ENCODE measurements at regions not wholly inside any gene's neighbourhood (a gene's known extent, or its start where the extent isn't known, plus 50 kb on each side); places are given as distances from the start of the nearest gene placed in this dataset.

DNA sequence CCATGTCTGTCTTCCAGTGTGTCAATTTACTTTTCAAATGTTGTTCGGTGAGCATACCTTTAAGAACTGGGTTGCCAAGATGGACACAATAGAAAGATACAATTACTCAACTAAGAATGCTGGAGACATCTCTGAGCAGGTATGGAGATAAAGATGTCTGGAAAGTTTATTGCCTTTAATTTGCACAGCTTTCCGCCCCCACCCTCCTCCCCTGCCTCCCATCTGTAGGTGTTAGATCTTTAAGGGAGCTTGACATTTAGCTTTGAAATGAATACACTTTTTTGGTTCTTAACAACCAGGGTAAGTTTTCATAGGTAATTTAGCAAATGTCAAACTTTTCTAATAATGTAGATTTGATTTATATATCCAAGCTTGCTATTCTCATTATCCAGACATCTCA lies 104.4 kb downstream of the BTBD3 start:
- TF ChIP-seq EZH2 (IDR thresholded peaks at IDR 0.05; ENCODE audit: borderline replicate concordance, low read depth, low read length, severe bottlenecking) = no peak
- TF ChIP-seq, protein P1, sequence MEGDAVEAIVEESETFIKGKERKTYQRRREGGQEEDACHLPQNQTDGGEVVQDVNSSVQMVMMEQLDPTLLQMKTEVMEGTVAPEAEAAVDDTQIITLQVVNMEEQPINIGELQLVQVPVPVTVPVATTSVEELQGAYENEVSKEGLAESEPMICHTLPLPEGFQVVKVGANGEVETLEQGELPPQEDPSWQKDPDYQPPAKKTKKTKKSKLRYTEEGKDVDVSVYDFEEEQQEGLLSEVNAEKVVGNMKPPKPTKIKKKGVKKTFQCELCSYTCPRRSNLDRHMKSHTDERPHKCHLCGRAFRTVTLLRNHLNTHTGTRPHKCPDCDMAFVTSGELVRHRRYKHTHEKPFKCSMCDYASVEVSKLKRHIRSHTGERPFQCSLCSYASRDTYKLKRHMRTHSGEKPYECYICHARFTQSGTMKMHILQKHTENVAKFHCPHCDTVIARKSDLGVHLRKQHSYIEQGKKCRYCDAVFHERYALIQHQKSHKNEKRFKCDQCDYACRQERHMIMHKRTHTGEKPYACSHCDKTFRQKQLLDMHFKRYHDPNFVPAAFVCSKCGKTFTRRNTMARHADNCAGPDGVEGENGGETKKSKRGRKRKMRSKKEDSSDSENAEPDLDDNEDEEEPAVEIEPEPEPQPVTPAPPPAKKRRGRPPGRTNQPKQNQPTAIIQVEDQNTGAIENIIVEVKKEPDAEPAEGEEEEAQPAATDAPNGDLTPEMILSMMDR (IDR thresholded peaks at IDR 0.05; ENCODE audit: borderline replicate concordance, extremely low read depth, low read length, poor library complexity, severe bottlenecking) = no peak
- Histone ChIP-seq H3K36me3 (ENCODE audit: insufficient read depth, low read length) (no peaks in the 10 kb centered on the region), H3K9me3 (ENCODE audit: insufficient read depth, low read length, severe bottlenecking) (no peaks in the 10 kb centered on the region), H3K9ac (ENCODE audit: low read depth, low read length) (no peak overlapping the region), H4K20me1 (ENCODE audit: insufficient read depth, low read length) (no peaks in the 10 kb centered on the region), H3K4me2 (ENCODE audit: insufficient read depth, low read length) (no peak overlapping the region), H3K4me3 (ENCODE audit: low read depth in 1 of 2, low read length in 2 of 2) (no peak overlapping the region), H3K27me3 (ENCODE audit: insufficient read depth, low read length, poor library complexity) (peaks cover 6% of the 10 kb centered on the region), H3K79me2 (ENCODE audit: insufficient read depth, low read length) (no peaks in the 10 kb centered on the region), H3K27ac (ENCODE audit: low read length) (no peak overlapping the region), H2AFZ (ENCODE audit: low read depth, low read length) (no peak overlapping the region), H3K4me1 (ENCODE audit: insufficient read depth, low read length) (no peaks in the 10 kb centered on the region)
- DNase-seq (no peak), ATAC-seq (ENCODE audit: insufficient read depth, low read depth) (no peak)

DNA sequence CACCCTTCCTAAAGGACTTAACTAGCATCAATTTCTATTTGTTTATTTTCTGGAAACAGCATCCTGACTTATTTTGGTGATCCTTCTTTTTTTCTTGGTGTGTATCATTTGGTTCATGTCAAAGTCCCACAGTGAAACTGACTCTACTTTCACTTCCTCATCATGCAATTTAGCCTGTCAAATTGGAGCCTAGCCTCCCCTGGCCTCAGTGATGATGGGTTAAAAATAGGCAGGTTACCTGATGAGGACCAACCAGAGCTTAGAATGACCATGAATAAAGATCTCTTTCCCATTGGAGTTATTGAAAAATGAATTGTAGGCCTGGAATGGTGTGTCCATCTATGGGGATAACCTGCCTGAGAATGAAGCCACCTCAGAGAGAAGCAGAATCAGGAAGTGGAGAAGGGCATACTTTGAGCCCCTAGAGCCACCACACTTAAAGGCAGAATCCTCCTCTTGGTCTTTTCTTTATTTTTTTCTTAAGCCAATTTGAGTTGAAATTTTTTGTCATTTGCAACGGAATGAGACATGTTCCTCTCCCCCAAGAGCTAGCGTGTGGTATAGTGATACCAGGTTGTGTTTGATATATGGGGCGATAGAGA lies 105.6 kb downstream of the BTBD3 start:
- TF ChIP-seq EZH2 (IDR thresholded peaks at IDR 0.05; ENCODE audit: borderline replicate concordance, low read depth, low read length, severe bottlenecking) = no peak
- TF ChIP-seq, protein P1 (IDR thresholded peaks at IDR 0.05; ENCODE audit: borderline replicate concordance, extremely low read depth, low read length, poor library complexity, severe bottlenecking) = no peak
- Histone ChIP-seq H3K4me3 (ENCODE audit: low read depth in 1 of 2, low read length in 2 of 2) (no peak overlapping the region), H3K36me3 (ENCODE audit: insufficient read depth, low read length) (no peaks in the 10 kb centered on the region), H4K20me1 (ENCODE audit: insufficient read depth, low read length) (no peaks in the 10 kb centered on the region), H3K9me3 (ENCODE audit: insufficient read depth, low read length, severe bottlenecking) (no peaks in the 10 kb centered on the region), H3K27ac (ENCODE audit: low read length) (no peak overlapping the region), H3K79me2 (ENCODE audit: insufficient read depth, low read length) (no peaks in the 10 kb centered on the region), H3K9ac (ENCODE audit: low read depth, low read length) (no peak overlapping the region), H3K27me3 (ENCODE audit: insufficient read depth, low read length, poor library complexity) (peaks cover 6% of the 10 kb centered on the region), H3K4me2 (ENCODE audit: insufficient read depth, low read length) (no peak overlapping the region), H2AFZ (ENCODE audit: low read depth, low read length) (no peak overlapping the region), H3K4me1 (ENCODE audit: insufficient read depth, low read length) (no peaks in the 10 kb centered on the region)
- DNase-seq = no peak
- ATAC-seq (ENCODE audit: insufficient read depth, low read depth) = no peak

DNA sequence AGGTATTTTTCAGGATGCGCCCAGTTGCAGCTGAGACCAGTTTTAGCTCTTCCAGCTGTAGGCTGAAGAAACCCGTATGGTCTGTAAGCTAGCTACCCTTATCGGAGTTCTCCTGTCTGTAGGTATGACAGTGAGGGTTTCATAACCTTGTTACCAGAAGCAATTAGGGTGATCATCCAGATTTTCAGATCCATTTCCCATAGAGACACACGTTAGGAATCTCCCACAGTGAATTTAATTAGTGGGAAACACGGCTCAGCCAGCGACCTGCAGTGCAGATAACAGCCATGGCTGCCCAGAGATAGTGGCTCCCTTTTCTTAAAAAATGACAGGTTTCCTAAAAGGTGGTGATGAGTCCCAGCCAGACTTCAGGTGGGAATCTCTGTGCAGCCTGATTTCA lies 111.1 kb downstream of the BTBD3 start:
- Histone ChIP-seq H3K9ac (ENCODE audit: low read depth, low read length) (no peak overlapping the region), H3K4me2 (ENCODE audit: insufficient read depth, low read length) (no peak overlapping the region), H4K20me1 (ENCODE audit: insufficient read depth, low read length) (no peaks in the 10 kb centered on the region), H3K27me3 (ENCODE audit: insufficient read depth, low read length, poor library complexity) (no peaks in the 10 kb centered on the region), H3K4me3 (ENCODE audit: low read depth in 1 of 2, low read length in 2 of 2) (no peak overlapping the region), H3K4me1 (ENCODE audit: insufficient read depth, low read length) (no peaks in the 10 kb centered on the region), H3K9me3 (ENCODE audit: insufficient read depth, low read length, severe bottlenecking) (no peaks in the 10 kb centered on the region), H2AFZ (ENCODE audit: low read depth, low read length) (no peak overlapping the region), H3K27ac (ENCODE audit: low read length) (no peak overlapping the region), H3K36me3 (ENCODE audit: insufficient read depth, low read length) (no peaks in the 10 kb centered on the region), H3K79me2 (ENCODE audit: insufficient read depth, low read length) (no peaks in the 10 kb centered on the region)
- DNase-seq = no peak
- no peak for TF ChIP-seq EZH2 (IDR thresholded peaks at IDR 0.05; ENCODE audit: borderline replicate concordance, low read depth, low read length, severe bottlenecking)
- TF ChIP-seq, protein P1 (IDR thresholded peaks at IDR 0.05; ENCODE audit: borderline replicate concordance, extremely low read depth, low read length, poor library complexity, severe bottlenecking) = no peak
- ATAC-seq (ENCODE audit: insufficient read depth, low read depth) = no peak
